Tibial artery (tissue), 4 donors: ENCODE measurements at regions not wholly inside any gene's neighbourhood (a gene's known extent, or its start where the extent isn't known, plus 50 kb on each side); places are given as distances from the start of the nearest gene placed in this dataset.

Experiments used
- DNase-seq, 2 donors: peaks; one replicate each; pipeline ENCODE4 v3.0.0-alpha.2; 2019
- H3K27ac ChIP-seq, 2 donors: fragments of 200-600 bp; sonication (generic) in 1 of 2; 1 replicate in 1 of 2; 2 replicates in 1 of 2; pipeline ENCODE4 v1.5.1; 2018 to 2019; ENCODE audit warnings: mild to moderate bottlenecking in 1 of 2
- H3K27me3 ChIP-seq, 2 donors: fragments of 200-600 bp; sonication (generic) in 1 of 2; one replicate each; pipeline versions ENCODE4 v1.5.1 to v1.6.0; 2016 to 2019
- H3K36me3 ChIP-seq, 3 donors: fragments of 200-600 bp; sonication (generic) in 2 of 3; one replicate each; pipeline ENCODE4 v1.5.1; 2016 to 2019; ENCODE audit warnings: mild to moderate bottlenecking in 2 of 3
- H3K4me1 ChIP-seq, 4 donors: fragments of 200-600 bp; sonication (generic) in 2 of 4; 1 replicate in 3 of 4; 2 replicates in 1 of 4; pipeline ENCODE4 v1.5.1; 2016 to 2019
- H3K4me3 ChIP-seq, 2 donors: fragments of 200-600 bp; sonication (generic) in 1 of 2; 1 replicate in 1 of 2; 2 replicates in 1 of 2; pipeline ENCODE4 v1.5.1; 2018 to 2019; ENCODE audit warnings: mild to moderate bottlenecking in 2 of 2
- H3K9me3 ChIP-seq, 3 donors: fragments of 200-600 bp; sonication (generic) in 1 of 3; one replicate each; pipeline ENCODE4 v1.5.1; 2016 to 2019
- intact Hi-C: fragments of 100-400 bp; cut with DNase I; formaldehyde crosslinking; loops from one replicate; pipeline ENCODE4 v1.15.0; 2023; ENCODE audit warnings: low total_unique reads
- TF ChIP-seq, protein P1 (sequence below), 2 experiments: fragments of 200-600 bp in 1 of 2; fragments of 450-650 bp in 1 of 2; IDR thresholded peaks; one replicate each; pipeline ENCODE4 v1.5.1; 2017 to 2019; ENCODE audit warnings: antibody characterized with exemption in 2 of 2, mild to moderate bottlenecking in 1 of 2, moderate library complexity in 1 of 2

DNA sequence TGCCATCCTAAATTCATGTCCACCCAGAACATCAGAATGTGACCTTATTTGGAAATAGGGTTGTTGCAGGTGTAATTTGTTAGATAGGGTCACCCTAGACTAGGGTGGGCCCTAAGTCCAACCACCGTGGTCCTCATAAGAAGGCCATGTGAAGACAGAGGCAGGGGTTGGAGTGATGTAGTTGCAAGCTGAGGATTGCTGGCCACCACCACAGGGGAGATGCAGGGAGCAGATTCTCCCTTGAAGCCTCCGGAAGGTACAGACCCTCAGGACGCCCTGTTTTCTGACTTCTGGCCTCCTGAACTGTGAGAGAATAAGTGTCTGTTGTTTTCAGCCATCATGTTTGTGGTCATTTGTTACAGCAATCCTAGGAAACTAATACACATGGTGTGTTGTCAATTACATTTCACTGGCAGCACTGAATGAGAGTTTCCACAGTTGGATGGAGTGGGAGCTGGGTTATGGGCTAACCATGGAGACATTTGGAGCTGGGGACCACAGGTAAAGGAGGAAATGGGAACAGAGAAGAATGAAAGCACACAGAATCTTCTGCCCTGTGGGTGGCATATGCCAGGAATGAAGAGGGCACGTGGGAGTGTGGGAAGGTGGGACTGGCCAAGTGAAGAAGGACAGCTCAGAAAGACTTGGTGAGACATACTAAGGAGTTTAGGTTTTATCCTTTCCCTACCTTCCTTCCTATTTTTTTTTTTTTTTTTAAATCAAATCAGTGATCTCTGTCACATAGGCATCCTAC is 266.0 kb downstream of the MYCN start:
- no peaks in the 10 kb centered on the region for H3K4me1 ChIP-seq
- TF ChIP-seq, protein P1, sequence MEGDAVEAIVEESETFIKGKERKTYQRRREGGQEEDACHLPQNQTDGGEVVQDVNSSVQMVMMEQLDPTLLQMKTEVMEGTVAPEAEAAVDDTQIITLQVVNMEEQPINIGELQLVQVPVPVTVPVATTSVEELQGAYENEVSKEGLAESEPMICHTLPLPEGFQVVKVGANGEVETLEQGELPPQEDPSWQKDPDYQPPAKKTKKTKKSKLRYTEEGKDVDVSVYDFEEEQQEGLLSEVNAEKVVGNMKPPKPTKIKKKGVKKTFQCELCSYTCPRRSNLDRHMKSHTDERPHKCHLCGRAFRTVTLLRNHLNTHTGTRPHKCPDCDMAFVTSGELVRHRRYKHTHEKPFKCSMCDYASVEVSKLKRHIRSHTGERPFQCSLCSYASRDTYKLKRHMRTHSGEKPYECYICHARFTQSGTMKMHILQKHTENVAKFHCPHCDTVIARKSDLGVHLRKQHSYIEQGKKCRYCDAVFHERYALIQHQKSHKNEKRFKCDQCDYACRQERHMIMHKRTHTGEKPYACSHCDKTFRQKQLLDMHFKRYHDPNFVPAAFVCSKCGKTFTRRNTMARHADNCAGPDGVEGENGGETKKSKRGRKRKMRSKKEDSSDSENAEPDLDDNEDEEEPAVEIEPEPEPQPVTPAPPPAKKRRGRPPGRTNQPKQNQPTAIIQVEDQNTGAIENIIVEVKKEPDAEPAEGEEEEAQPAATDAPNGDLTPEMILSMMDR (IDR thresholded peaks at IDR 0.05) = no peak
- H3K9me3 ChIP-seq = no peaks in the 10 kb centered on the region
- H3K27ac ChIP-seq = no peak overlapping the region
- no peak overlapping the region for H3K4me3 ChIP-seq
- intact Hi-C loops = no loop called here
- no peaks in the 10 kb centered on the region for H3K27me3 ChIP-seq
- H3K36me3 ChIP-seq = no peaks in the 10 kb centered on the region
- DNase-seq = no peak

- H3K36me3 ChIP-seq = no peaks in the 10 kb centered on the region
- no peak for DNase-seq
- no peaks in the 10 kb centered on the region for H3K4me1 ChIP-seq
- H3K27ac ChIP-seq = no peak overlapping the region
- no peaks in the 10 kb centered on the region for H3K27me3 ChIP-seq
- intact Hi-C loops = no loop called here
- H3K9me3 ChIP-seq = no peaks in the 10 kb centered on the region
- TF ChIP-seq, protein P1 (IDR thresholded peaks at IDR 0.05) = no peak
- H3K4me3 ChIP-seq = no peak overlapping the region
Measured at GRCh38 chr2:16205631-16206030, 265.3 kb downstream of the MYCN start.

DNA sequence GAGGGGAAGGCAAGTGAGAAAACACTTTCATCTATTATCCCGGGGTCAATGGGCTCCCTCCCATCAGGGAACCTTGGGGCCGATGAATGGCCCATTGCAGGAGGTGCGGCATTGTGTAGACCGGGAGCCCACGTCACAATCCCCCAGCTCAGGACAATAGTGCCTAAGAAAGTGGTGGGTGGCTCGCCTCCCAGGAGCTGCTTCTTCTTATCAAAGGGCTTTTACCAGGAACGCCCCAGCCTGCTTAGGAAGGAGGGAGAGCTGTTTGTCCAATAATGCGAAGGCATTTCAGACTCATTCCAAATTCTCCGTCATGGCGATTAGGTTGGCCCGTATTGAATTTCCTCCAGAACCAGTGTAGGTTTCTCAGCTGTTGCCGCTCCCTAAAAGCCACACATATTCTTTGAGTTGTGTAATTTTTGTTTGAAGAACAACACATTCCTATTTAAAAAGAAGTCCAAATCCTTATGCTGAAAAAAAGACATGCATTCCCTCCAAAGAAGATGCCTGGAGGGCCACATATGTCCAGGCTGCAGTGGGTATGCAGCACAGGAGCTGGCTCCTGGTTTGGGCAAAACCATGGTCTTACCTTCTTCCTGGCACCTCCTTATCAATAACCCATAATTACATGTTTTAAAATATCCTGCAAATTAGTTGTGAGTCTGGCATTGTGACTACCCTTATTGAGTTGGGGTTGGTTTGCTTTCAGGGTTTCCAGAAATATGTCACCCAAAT is 264.7 kb downstream of the MYCN start:
- TF ChIP-seq, protein P1 (IDR thresholded peaks at IDR 0.05) = no peak
- intact Hi-C loops = no loop called here
- DNase-seq = no peak
- Histone ChIP-seq H3K27me3 (no peaks in the 10 kb centered on the region), H3K4me3 (no peak overlapping the region), H3K36me3 (no peaks in the 10 kb centered on the region), H3K4me1 (no peaks in the 10 kb centered on the region), H3K27ac (no peak overlapping the region), H3K9me3 (no peaks in the 10 kb centered on the region)

- H3K27ac ChIP-seq = no peak overlapping the region
- no peaks in the 10 kb centered on the region for H3K4me1 ChIP-seq
- no peaks in the 10 kb centered on the region for H3K27me3 ChIP-seq
- intact Hi-C loops = no loop called here
- no peak for DNase-seq
- H3K9me3 ChIP-seq = no peaks in the 10 kb centered on the region
- TF ChIP-seq, protein P1 (IDR thresholded peaks at IDR 0.05) = no peak
- H3K4me3 ChIP-seq = no peak overlapping the region
- H3K36me3 ChIP-seq = no peaks in the 10 kb centered on the region
Measured at GRCh38 chr2:16204251-16204650, 263.9 kb downstream of the MYCN start.

DNA sequence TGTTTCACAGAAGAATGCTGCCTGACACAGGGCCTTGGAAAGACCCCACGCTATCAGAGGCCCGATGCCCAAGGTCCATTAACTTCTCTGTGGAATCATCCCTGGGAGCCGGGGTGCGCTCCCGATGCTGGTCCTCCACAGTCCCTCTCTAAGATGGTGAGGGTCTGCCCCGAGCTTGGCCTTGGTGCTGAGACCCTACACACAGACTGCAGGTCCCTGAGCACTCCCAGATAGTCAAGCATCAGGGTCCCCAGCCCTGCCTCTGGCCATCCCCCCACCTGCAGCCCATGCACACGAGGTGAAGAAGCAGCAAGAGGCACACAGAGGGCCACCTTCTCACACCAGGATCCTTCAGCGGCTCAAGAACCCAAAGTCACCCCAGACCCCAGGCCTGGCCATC is 263.3 kb downstream of the MYCN start:
- Histone ChIP-seq H3K4me1 (no peaks in the 10 kb centered on the region), H3K9me3 (no peaks in the 10 kb centered on the region), H3K36me3 (no peaks in the 10 kb centered on the region), H3K27me3 (no peaks in the 10 kb centered on the region), H3K4me3 (no peak overlapping the region), H3K27ac (no peak overlapping the region)
- TF ChIP-seq, protein P1 (IDR thresholded peaks at IDR 0.05) = no peak
- intact Hi-C loops = no loop called here
- DNase-seq = no peak
